ENCODE measurements at regions not wholly inside any gene's neighbourhood (a gene's known extent, or its start where the extent isn't known, plus 50 kb on each side); places are given as distances from the start of the nearest gene placed in this dataset.
A peak's percentile ranks its signal among the peaks of the same experiment; 100 is the strongest.
"Not testable (repeated sequence)": the region's sequence is repeated elsewhere in the genome, so short reads cannot be mapped to it uniquely, and the experiment has no call there.

DNA sequence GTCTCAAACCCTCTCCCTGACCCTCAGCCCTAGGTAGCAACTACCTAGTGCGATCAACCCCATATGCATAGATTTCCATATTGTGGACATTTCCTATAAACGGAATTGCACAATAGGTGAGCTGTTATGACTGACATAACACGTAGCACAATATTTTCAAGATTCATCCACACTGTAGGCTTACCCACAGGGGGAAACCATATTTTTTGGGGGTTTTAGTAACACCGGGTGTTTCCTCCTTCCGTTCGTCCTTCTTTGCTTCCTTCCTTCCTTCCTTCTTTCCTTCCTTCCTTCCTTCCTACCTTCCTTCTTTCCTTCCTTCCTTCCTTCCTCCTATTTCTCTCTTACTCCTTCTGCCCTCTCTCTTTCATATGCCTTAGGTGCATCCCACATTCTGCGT lies 524.2 kb downstream of the CWH43 start:
- DNase-seq (ENCODE audit: low spot score); intact Hi-C loops (cut with DNase I): not testable (repeated sequence)

DNA sequence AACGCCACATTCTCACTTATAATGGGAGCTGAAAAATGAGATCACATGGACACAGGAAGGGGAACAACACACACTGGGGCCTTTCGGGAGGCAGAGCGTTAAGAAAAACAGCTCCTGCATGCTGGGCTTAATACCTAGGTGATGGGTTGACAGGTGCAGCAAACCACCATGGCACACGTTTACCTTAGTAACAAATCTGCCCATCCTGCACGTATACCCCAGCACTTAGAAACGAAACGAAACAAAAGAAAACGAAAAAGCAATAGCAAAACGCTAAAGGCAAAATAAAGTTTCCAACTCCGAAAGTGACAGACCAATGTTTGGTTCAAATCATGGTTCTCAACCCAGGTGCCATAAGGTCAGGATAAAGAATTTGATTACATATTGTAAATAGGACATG lies 525.3 kb downstream of the CWH43 start:
- DNase-seq (ENCODE audit: low spot score), result peak; percentile 76
- intact Hi-C loops (cut with DNase I), result not testable (repeated sequence)

DNA sequence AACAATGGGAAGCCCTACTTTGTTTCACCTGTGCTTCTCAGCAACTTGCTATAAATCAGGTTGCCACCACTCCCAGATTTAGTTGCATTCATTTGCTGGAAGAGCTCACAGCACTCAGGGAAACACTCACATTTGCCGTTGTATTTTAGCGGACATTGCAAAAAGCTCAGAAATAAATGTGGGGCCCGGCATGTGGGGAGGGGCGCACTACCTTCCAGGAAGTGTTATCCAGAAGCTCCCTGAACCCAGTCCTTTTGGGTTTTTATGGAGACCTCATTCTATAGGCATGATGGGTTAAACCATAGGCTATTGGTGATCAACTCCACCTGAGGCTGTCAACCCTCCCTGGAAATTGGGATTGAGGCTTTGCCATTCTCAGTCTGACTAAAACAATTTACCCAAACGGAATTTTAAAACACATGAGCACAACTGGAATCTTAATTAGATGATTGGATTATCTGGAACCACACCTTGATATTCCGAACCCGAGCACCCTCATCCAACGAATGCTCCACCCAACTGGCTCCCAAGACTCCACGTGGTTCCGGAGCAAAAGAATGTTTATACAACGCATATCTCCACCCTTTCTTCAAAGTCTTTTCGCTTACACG lies 525.9 kb downstream of the CWH43 start:
- peak; percentile 81 for DNase-seq (ENCODE audit: low spot score)
- intact Hi-C loops (cut with DNase I), result not testable (repeated sequence)

DNA sequence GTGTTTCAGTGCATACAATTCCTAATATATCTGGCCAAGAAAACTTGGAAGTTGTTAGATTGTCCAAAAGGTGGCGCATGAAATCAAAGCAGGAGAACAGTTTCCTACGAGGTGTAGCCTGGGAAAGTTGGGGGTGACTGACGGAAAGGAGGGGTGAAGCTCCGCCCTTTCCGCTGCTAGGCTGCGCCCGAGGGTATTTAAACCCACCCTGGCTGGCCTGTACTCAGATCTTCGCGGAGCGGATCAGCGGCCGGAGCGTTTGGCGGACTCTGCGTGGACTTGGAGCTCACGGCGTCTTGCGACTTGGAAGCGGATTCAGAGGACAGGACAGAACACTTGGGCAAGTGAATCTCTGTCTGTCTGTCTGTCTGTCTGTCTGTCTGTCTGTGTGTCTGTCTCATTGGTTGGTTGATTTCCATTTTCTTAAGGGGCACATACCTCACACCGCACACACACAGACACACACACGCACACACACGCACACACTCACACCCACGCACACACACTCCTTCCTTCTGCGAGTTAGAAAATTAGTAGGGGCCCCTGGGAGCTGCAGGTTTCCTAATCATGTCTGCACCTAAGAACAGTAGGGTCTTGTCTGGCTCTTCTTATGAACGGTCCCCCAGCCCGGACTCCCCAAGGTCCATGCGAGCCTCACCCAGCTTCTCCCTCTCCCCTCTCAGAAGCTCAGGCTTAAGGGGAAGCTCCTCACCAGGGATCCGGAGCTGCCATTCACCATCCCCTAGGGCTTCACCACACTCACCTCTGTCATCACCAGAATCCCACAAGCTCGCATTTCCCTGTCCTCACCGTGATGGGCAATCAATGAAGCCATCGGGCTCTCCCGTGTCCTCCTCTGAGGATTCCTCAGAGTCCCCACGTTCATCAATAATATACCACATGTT lies 526.8 kb downstream of the CWH43 start:
- DNase-seq (ENCODE audit: low spot score), result peak; percentile 92
- intact Hi-C loops (cut with DNase I), result not testable (repeated sequence)

DNA sequence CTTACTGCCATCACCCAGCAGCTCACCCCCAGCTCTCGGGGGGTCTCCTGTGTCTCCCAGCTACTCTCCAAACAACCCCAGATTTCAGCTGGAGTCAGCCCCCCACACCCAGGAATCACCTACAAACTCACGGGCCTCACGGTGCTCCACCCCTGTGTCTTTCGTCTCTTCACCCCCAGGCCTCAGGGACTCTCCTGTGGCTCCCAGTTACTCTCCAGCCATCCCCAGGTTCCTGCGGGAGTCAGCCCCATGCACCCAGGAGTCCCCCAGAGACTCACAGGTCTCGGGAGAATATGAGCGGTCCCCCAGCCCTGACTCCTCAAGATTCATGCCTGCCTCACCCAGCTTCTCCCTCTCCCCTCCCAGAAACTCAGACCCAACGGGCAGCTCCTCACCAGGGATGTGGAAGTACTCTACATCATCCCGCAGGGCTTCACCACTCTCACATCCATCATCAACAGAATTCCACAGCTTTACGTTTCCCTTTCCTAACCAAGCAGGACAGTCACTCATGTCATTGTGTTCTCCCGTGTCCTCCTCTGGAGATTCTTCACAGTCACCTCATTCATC lies 527.6 kb downstream of the CWH43 start:
- intact Hi-C loops (cut with DNase I); DNase-seq (ENCODE audit: low spot score): not testable (repeated sequence)

DNA sequence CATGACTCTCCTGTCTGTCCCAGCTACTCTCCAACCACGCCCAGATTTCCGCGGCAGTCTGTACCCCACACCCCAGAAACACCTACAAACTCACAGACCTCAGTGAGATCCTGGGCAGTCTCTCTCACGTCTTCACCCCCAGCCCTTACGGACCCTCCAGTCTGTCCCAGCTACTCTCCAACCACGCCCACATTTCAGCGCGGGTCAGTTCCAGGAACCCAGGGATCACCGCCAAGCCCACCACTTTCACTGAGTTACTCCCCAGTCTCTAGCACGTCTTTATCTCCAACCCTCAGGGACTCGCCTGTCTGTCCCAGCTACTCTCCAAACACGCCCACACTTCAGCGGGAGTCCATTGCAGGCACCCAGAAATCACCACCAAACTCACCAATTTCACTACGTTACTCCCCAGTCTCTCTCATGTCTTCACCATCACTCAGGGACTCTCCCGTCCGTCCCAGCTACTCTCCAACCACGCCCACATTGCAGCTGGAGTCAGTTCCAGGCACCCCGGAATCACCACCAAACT lies 528.2 kb downstream of the CWH43 start:
- intact Hi-C loops (cut with DNase I), result not testable (repeated sequence)
- peak; percentile 89 for DNase-seq (ENCODE audit: low spot score)

DNA sequence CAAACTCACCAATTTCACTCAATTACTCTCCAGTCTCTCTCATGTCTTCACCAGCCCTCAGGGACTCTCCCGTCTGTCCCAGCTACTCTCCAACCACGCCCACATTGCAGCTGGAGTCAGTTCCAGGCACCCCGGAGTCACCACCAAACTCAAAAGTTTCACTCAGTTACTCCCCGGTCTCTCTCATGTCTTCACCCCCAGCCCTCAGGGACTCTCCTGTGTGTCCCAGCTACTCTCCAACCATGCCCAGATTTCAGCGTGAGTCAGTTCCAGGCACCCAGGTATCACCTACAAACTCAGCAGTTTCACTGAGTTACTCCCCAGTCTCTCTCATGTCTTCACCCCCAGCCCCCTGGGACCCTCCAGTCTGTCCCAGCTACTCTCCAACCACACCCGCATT lies 528.8 kb downstream of the CWH43 start:
- DNase-seq (ENCODE audit: low spot score), result peak; percentile 81
- intact Hi-C loops (cut with DNase I), result not testable (repeated sequence)

DNA sequence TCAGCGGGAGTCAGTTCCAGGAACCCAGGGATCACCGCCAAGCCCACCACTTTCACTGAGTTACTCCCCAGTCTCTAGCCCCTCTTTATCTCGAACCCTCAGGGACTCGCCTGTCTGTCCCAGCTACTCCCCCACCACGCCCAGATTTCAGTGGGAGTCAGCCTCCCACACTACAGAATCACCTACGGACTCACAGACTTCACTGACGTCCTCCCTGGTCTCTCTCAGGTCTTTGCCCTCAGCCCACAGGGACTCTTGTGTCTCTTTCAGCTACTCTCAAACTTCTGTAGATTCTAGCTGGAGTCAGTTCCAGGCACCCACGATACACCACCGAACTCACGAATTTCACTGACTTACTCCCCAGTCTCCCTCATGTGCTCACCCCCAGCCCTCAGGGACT lies 529.2 kb downstream of the CWH43 start:
- DNase-seq (ENCODE audit: low spot score); intact Hi-C loops (cut with DNase I): not testable (repeated sequence)

DNA sequence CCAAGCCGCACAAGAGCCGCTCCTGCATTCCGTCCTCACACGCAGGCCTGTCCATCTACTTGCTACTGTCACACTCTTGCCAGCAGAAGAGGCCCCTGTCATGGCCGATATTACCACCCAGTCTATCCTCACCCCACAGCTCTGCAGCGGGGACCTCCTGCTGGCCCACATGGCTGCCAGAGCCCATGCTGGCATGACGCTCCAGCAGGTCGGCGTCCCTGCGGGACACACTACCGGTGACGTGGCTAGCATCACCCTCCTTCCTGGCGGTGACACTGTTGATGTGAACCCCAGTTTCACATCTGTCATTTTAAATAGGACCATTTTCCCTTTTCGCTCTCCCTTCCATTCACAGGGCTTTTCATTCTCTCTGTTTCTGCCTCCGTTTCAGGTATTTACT lies 530.0 kb downstream of the CWH43 start:
- intact Hi-C loops (cut with DNase I); DNase-seq (ENCODE audit: low spot score): not testable (repeated sequence)

DNA sequence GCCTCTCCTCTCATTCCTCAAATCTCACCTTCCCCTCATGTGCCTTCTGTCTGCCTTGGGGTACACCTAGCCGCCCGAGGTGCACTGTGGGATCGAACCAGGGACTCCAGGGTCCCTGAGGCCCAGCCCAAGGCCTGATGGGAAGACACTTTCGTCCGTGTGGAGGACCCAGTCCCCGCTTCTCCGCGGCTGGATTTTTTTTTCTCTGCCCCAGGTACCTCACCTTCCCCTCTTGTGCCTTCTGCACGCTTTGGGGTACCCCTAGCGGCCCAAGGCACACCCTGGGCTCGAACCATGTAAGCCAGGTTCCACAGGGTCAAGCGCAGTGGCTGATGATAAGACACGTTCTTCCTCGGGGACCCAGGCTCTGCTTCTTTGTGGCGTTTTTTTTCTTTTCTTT lies 530.7 kb downstream of the CWH43 start:
- DNase-seq (ENCODE audit: low spot score), result no peak
- intact Hi-C loops (cut with DNase I), result no loop called here

DNA sequence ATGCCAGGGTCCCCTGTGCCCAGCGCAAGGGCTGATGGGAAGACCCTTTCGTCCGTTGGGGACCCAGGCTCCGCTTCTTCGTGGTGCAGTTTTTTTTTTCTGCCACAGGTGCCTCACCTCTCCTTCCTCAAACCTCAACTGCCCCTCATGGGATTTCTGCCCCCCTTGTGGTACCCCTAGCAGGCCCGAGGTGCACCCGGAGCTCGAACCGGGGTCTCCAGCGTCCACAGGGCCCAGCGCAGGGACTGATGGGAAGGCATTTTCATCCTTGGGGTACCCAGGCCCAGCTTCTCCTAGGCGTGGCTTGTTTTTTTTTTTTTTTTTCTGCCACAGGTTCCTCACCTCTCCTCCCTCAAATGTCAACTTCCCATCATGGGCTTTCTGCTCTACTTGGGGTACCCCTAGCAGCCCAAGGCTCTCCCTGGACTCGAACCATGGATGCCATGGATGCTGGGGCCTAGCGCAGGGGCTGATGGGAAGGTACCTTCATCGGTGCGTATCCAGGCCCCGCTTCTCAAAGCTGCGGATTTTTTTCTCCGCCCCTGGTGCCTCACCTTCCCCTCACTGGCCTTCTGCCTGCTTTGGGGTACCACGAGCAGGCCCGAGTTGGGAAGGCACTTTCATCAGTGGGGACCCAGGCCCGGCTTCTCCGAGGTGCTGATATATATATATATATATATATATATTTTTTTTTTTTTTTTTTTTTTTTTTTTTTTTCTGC lies 531.6 kb downstream of the CWH43 start:
- intact Hi-C loops (cut with DNase I); DNase-seq (ENCODE audit: low spot score): not testable (repeated sequence)

DNA sequence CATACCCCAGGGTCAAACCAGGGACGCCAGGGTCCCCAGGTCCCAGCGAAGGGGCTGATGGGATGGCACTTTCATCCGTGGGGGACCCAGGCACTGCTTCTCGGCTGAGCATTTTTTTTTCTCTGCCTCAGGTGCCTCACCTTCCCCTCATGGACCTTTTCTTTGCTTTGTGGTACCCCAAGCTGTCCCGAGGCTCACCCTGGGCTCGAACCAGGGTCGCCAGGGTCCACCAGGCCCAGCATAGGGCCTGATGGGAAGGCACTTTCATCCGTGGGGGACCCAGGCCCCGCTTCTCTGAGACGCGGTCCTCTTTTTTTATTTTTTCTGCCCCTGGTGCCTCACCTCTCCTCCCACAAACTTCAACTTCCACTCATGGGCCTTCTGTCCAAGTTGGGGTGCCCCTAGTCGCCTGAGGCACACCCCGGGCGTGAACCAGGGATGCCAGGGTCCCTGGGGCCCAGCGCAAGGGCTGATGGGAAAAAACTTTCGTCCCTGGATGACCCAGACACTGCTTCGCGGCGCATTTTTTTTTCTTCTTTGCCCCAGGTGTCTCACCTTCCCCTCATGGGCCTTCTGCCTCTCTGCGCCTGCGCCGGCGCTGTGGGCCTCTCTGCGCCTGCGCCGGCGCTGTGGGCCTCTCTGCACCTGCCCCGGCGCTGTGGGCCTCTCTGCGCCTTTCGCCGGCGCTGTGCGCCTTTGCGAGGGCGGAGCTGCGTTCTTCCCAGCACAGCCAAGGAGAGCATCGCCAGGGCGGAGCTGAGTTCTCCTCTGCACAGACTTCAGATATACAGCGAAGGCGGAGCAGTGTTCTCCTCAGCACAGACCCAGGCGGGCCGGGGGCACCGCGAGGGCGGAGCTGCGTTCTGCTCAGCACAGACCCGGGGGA lies 533.3 kb downstream of the CWH43 start:
- DNase-seq (ENCODE audit: low spot score); intact Hi-C loops (cut with DNase I): not testable (repeated sequence)

DNA sequence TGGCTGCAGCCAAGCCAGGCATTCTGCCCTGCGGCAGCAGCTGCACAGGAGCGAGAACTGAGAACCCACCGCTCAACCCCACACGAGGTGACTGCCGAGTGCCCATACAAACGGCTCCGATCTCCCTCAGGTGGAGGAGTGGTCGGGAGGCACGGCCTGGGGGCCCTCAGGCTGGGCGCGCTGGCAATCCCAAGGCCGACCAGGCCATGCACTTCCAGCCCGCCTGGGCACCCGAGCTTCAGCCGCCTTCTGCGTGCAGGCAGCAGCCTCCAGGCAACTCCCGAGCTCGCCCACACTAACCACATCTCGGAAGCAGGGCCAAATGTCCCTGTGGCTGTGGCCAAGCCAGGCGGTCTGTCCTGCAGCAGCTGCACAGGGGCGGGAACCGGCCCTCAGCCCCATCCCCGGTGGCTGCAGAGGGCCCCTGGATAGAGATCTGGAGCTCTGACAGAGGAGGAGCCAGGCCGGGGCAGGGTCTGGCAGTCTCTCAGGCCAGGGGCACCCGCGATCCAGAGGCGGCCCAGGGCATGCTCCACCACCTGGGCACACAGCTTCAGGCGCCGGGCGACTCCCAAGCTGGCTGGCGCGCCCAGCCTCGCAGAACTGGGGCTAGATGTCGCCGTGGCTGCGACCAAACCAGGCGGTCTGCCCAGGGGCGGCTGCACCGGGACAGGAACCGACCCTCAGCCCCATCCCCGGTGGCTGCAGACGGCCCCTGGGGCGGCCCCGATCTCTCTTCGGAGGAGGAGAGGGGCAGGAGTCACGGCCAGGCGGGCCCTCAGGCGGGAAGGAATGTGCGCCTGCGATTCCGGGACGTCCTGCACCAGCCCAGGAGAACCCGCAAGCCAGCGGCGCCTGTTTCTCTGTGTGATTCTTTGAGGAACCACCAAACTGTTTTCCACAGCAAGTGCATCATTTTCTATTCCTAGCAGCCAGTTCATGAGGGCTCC lies 538.0 kb downstream of the CWH43 start:
- peak; percentile 80 for DNase-seq (ENCODE audit: low spot score)
- intact Hi-C loops (cut with DNase I), result not testable (repeated sequence)

DNA sequence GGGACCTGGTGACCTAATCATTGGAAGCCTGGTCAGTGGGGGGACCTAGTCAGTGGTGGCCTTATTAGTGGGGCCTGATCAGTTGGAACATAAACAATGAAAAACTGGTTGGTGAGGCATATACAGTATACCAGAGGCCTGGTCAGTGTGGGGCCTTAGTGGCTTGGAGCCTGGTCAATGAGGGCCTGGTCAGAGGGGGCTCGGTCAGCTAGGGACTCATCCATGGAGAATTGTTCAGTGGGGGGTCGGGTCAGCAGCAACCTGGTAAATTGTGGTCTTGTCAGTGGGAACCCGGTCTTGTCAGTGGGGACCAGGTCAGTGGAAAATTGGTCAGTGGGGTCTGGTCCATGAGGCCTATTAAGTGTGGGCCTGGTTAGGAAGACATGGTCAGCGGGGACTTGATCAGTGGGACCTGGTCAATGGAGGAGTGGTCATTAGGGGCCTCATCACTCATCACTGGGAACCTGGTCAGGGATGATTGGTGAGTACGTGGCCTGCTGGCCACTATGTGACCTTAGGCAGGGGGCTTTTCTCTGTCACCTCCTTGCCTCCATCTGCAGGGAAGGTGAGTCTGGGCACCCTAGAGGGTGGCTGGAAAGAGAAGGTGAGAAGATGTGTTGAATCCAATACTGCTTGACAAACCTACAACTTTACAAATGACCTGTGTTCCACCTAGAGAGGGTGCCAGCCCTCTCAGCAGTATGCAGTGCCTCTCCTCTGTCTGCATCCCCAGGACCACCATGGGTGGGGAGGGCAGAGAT lies 573.0 kb downstream of the CWH43 start:
- DNase-seq (ENCODE audit: low spot score); intact Hi-C loops (cut with DNase I): not testable (repeated sequence)

DNA sequence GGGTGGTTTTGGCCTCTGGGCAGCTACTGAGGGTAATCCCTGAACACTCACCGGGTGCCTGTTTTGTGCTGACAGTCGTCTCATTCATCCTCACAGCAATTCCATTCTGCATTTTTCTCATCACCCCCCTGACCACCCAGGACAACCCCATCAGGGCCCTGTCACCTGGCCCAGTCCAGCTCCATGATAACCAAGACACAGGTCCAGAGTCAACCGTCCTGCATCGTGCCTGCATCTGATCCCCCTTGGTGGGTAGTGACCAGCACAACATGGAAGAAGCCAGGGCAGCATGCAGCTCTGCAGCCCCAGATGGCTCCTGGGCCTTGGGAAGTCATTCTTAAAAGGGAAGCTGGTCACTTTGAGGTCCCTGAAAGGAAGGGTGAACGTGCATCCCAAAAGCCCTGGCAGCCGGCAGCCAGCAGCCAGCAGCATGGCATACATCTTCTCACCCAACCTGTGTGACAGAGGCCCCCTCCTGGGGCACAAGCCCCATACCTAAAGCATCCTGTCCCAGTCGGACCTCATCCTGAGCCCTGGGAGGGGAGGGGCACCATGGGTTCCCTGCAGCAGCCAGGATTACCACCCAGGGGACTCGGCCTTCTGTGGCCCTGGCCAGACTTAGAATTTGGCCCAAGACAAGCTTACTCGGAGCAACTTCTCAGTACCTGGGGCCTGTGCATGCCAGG lies 574.2 kb downstream of the CWH43 start:
- DNase-seq (ENCODE audit: low spot score); intact Hi-C loops (cut with DNase I): not testable (repeated sequence)

DNA sequence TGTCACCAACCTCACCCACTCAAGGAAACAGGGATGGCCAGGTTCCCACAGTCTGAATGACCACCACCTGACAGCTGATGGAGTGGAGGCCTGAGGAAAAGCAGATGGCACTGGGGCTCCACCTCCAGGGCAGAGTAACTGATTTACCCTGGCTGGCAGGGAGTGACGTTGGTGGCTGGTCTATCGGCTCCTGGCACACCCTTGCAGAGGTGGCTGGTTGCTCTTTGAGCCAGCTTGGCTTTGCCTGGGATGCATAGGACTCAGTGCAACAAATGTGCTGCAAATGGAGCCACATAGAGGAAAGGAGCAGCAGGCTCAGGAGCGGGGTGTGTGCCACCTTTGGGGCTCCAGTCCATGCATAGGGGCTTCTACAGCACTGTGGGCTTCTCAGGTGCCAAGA lies 574.8 kb downstream of the CWH43 start:
- DNase-seq (ENCODE audit: low spot score), result not testable (repeated sequence)

More for the DNA sequence above, 574.8 kb downstream of the CWH43 start:
- intact Hi-C loops (cut with DNase I), result not testable (repeated sequence)

All from posterior vena cava (tissue), 2 donors.